8988T (cell line): ENCODE measurements at regions not wholly inside any gene's neighbourhood (a gene's known extent, or its start where the extent isn't known, plus 50 kb on each side); places are given as distances from the start of the nearest gene placed in this dataset.

Experiments used
- DNase-seq: peaks from one replicate; pipeline ENCODE4 v3.0.0; 2011

- peak; percentile 16 for DNase-seq
Observed at GRCh38 chr13:33723772-33724435, 94.0 kb upstream of the RFC3 start.

GRCh38 chr13:33725340-33725739, 92.6 kb upstream of the RFC3 start:
- no peak for DNase-seq

GRCh38 chr13:33727297-33728083, 90.5 kb upstream of the RFC3 start:
- DNase-seq, result no peak

- no peak for DNase-seq
Observed at GRCh38 chr13:33728271-33729037, 89.5 kb upstream of the RFC3 start.

- DNase-seq, result no peak
Observed at GRCh38 chr13:33730147-33730546, 87.8 kb upstream of the RFC3 start.

GRCh38 chr13:33730619-33731018, 87.3 kb upstream of the RFC3 start:
- no peak for DNase-seq

GRCh38 chr13:33735276-33735675, 82.7 kb upstream of the RFC3 start:
- DNase-seq, result no peak

GRCh38 chr13:33739254-33739653, 78.7 kb upstream of the RFC3 start:
- no peak for DNase-seq

- DNase-seq, result no peak
Observed at GRCh38 chr13:33740134-33740538, 77.8 kb upstream of the RFC3 start.

GRCh38 chr13:33742321-33742720, 75.6 kb upstream of the RFC3 start:
- DNase-seq, result no peak

GRCh38 chr13:33743438-33744368, 74.2 kb upstream of the RFC3 start:
- no peak for DNase-seq

GRCh38 chr13:33744589-33745369, 73.2 kb upstream of the RFC3 start:
- no peak for DNase-seq

GRCh38 chr13:33745370-33746324, 72.3 kb upstream of the RFC3 start:
- DNase-seq, result no peak

- DNase-seq, result no peak
Observed at GRCh38 chr13:33746867-33747266, 71.1 kb upstream of the RFC3 start.

GRCh38 chr13:33751151-33751550, 66.8 kb upstream of the RFC3 start:
- DNase-seq, result no peak

GRCh38 chr13:33752094-33752493, 65.9 kb upstream of the RFC3 start:
- DNase-seq, result no peak

GRCh38 chr13:33752597-33752996, 65.4 kb upstream of the RFC3 start:
- no peak for DNase-seq

GRCh38 chr13:33756929-33757328, 61.0 kb upstream of the RFC3 start:
- DNase-seq, result no peak

- no peak for DNase-seq
Observed at GRCh38 chr13:33757713-33758112, 60.2 kb upstream of the RFC3 start.

- no peak for DNase-seq
Observed at GRCh38 chr13:33758113-33758512, 59.8 kb upstream of the RFC3 start.

- peak; percentile 21 for DNase-seq
Observed at GRCh38 chr13:33761740-33762139, 56.2 kb upstream of the RFC3 start.
